Tibial nerve (tissue), 3 donors: ENCODE measurements at regions not wholly inside any gene's neighbourhood (a gene's known extent, or its start where the extent isn't known, plus 50 kb on each side); places are given as distances from the start of the nearest gene placed in this dataset.

Experiments
- POLR2A ChIP-seq, 2 donors: fragments of 450-650 bp; IDR thresholded peaks; one replicate each; pipeline ENCODE4 v1.6.1; 2017; ENCODE audit warnings: antibody characterized with exemption in 2 of 2, mild to moderate bottlenecking in 2 of 2, moderate library complexity in 2 of 2
- TF ChIP-seq, protein P1 (sequence below), 5 experiments: fragments of 200-600 bp in 3 of 5; fragments of 450-650 bp in 2 of 5; sonication (generic) in 3 of 5; IDR thresholded peaks; one replicate each; pipeline ENCODE4 v1.5.1; 2016 to 2019; ENCODE audit warnings: antibody characterized with exemption in 5 of 5, mild to moderate bottlenecking in 3 of 5, moderate library complexity in 2 of 5

DNA sequence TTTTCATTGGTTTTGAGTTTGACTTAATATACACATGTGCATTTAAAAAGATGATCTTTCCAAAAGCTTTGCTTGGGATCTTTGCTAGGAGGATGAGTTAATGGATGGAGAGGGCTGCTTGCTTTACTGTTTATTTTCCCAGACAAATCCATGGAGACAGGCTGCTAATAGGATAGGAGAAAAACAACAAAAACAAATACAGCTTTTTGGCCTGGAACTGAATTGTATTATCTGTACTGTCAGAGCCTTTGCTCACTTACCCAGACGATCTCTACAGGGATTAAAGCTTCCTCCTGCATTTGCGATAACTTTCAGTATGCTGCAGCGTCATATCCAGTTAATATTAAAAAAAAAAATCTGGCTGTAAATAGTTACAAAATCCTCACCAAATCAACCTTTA is 190.8 kb upstream of the NUDT6 start:
- TF ChIP-seq, protein P1, sequence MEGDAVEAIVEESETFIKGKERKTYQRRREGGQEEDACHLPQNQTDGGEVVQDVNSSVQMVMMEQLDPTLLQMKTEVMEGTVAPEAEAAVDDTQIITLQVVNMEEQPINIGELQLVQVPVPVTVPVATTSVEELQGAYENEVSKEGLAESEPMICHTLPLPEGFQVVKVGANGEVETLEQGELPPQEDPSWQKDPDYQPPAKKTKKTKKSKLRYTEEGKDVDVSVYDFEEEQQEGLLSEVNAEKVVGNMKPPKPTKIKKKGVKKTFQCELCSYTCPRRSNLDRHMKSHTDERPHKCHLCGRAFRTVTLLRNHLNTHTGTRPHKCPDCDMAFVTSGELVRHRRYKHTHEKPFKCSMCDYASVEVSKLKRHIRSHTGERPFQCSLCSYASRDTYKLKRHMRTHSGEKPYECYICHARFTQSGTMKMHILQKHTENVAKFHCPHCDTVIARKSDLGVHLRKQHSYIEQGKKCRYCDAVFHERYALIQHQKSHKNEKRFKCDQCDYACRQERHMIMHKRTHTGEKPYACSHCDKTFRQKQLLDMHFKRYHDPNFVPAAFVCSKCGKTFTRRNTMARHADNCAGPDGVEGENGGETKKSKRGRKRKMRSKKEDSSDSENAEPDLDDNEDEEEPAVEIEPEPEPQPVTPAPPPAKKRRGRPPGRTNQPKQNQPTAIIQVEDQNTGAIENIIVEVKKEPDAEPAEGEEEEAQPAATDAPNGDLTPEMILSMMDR (IDR thresholded peaks at IDR 0.05) = no peak
- no peak for TF ChIP-seq POLR2A (IDR thresholded peaks at IDR 0.05)
